Kasumi-1 (cell line): ENCODE measurements at regions not wholly inside any gene's neighbourhood (a gene's known extent, or its start where the extent isn't known, plus 50 kb on each side); places are given as distances from the start of the nearest gene placed in this dataset.

Experiments
- DNase-seq, 2 experiments: peaks; one replicate each; lab custom pipeline; 2025; lab: John Stamatoyannopoulos, UW

DNA sequence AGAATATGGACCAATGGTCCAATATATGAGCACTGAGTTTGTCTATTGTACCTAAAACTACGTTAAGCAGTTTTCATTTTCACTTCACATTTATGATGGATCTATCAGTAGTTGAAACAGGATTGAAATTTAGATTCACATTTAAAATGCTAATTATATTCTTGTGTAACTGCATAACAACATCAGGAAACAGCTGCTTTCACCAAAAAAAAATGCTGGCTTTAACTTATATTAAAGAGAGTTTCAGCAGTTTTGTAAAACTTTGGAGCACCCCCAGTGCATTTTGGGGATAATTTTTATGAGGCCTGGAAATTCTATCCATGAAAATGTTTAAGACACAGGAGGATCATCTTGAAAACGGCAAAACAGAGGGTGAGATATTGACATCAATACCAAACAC lies 142.8 kb upstream of the ROBO2 start:
- DNase-seq, result no peak

DNA sequence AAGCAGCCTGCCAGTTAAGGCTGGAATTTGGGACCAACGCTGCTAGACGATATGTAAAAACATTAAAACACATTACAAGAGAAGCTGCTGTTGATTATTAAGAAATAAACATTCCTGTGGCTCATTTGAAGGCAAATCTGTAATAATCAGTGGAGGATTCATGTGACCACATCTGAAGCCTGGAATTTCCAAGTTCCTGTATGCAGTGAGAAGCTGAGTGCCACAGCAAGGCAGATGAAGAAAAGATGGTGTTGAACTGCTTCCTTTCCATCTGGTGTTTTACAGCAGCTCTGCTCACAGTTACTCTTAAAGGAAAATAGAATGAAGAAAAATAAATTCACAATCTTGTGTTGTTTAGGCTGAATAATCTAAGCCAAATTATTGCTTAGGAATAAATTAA lies 139.3 kb upstream of the ROBO2 start:
- DNase-seq, result no peak

DNA sequence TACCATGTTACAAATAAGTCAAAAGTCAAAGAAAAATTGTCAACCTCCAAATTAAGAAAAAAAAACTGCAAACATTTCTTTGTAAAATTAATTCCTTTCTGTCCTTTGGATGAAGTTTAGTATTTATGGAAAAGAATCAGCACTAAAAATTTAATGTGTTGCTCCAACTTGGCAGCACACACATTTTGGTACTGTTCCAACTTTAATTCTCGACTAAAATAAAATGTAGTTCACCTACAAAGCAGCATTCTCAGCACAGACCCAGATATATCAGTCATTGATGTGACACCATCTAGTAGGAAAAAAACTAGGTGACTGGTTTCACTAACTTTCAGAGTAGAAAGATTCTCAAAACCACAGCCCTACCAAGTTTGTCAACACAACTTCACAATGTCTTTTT lies 131.7 kb upstream of the ROBO2 start:
- DNase-seq, result no peak

DNA sequence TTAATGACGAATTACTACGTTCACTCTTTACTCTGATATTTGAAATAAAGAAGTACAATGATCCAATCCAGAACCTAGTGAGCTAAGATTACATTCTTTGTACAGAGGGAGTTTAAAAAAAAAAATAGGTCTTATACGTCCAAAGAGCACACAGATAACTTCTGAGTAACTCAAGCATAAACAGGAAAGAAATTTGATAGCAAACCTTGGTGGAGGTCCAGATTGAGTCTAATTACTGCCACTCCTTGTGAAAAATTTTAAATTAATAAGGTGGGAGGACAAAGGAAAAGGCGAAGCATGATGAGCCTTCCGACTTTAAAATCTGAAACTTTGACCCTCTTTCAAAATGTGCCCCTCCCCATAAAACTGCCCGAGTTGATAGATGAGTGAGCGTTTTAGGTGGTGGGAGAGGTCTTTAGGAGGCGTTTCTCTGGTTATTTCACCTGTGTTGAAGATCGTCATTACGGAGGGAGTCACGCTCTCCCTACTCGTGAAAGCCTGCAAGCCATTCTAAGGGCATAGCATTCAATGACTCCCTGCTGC lies 127.0 kb upstream of the ROBO2 start:
- no peak for DNase-seq

DNA sequence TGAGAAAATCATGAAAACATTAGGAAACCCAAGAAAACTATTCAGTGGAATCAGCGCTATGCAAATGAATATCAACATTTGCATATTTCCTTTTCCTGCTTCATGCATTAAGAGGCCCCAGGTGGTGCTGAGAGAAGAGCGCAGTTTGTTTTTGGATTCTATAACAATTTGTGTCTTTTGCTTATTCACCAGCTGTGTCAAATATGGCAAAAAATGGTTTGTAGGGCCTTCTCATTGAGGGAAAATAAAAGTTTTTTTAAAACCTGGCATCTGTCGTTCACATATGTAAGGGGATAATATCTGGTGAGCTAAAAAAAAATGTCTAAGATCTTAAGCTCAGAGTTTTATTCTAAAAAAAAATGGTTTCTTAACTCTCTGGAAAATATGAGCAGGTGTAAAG lies 122.5 kb upstream of the ROBO2 start:
- no peak for DNase-seq

DNA sequence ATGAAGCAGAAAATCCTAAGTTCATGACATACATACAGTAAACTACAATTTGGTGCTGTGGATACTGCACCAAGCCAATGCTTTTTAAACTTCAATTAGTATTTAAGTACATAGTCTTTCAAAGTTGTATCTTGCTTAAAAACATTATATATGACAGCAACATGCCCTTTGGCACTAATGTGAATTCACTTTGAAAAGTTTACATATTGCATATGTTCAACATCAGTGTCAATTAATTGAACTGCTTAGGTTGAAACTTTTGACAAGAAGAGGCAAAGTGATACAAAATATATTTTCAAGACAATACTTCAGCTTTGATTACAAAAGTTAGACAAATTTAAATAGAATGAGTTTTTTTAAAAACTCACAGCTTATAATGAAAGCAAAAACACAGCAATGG lies 119.4 kb upstream of the ROBO2 start:
- DNase-seq, result no peak

DNA sequence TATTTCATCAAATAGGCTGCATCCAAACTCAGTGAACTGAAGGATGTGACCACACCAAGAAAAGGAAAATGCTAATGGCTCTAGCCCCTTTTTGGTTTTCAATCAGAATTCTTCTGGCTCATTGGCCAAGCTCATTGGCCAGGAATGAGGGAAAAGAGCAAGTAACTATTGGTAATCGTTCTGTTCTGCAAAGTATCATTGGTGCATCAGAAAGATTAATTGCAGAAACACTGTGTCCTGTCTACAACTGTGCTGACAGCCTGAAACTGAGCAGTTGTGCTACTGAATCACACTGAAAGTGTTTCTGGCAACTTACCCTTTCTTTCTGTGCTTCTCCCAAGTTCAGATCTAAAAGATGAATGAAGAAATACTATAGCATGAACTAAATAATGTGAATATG lies 116.4 kb upstream of the ROBO2 start:
- DNase-seq, result no peak

DNA sequence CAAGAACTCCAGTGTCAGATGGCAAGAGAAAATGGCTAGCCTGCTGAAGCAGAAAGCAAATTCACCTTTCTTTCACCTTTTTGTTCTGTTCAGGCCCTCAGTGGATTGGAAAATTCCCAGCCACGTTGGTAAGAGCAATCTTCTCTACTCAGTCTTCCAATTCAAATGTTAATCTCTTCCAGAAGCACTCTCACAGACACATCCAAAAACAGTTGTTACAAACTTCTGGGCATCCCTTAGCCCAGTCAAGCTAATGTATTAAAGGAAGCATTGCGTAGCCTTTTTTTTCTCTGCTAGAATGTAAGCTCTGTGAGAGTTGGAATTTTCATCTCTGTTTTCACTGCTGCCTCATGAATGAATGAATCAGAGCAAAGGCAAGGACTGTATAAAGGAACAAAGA lies 109.2 kb upstream of the ROBO2 start:
- no peak for DNase-seq

DNA sequence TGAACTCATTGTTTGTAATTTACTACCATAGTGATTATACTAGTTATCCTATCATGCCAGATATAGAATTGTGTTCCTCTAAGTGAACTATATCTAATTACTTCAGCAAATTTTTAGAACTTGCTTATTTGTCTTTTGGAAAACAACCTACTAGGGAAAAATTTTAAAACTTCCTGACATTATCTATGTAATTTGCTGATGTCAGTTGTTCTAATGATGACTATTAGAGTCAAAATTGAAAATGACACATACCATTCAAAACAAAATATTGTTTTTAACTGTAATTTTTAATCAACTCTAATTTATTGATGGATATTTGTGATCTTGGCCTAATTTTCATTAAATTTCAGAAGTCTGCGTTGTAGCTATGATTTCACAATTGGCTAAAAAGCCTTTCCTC lies 106.7 kb upstream of the ROBO2 start:
- no peak for DNase-seq

DNA sequence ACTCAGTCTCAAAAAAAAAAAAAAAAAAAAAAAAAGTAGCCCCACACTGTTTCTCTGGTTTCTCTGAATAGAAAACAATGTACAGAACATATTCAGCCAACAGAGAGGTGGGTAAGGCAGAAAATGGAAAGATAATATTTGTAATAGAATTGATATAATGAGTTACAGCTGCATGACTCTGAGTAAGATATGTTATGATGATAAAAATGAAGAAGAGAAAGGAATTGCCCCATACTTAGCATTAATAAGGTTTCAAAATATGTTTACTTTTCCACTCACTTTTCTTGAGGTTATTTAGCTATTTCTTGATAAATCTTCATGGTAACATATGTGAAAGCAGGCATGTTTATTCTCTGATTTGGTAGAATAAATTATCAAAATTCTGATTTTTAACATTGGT lies 100.9 kb upstream of the ROBO2 start:
- no peak for DNase-seq

DNA sequence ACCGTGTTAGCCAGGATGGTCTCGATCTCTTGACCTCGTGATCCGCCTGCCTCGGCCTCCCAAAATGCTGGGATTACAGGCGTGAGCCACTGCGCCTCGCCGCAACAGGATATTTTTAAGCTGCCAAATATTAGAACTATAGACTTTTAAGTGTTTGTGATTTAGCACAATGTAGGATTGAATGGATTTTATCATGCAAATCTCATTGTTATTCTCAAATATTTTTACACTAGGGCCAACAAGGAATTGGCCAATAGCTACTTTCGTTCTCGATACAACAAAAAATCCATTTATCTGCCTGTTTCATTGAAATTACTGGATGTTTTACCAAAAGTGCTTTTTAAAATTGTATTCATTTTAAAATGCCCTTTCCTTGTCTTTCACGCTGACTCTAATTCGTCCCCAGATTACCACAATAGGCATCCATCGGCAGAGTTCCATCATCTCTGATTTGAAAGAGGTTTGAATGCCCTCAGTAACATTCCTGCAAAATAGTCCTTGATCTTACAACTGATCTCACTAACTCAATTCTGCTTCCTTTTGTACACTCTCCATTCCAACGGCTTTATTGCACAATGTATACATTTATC lies 99.6 kb upstream of the ROBO2 start:
- no peak for DNase-seq

DNA sequence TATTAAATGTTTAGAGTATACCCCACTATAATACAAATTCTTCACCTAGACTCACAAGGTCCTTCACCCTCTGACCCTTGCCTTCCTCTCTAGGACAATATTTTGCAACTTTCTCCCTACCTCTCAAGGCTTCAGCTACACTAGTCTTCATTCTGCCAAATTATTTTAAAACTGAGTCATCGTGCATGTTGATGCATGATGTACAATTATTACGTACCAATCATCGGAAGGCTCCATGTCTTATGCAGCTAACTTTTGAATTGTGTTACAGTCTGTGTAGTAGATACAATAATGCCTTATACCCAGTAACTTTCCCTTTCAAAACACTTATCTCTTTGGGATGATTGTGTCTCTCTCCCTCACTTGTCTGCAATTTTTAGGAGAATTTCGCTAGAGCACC lies 98.5 kb upstream of the ROBO2 start:
- no peak for DNase-seq

DNA sequence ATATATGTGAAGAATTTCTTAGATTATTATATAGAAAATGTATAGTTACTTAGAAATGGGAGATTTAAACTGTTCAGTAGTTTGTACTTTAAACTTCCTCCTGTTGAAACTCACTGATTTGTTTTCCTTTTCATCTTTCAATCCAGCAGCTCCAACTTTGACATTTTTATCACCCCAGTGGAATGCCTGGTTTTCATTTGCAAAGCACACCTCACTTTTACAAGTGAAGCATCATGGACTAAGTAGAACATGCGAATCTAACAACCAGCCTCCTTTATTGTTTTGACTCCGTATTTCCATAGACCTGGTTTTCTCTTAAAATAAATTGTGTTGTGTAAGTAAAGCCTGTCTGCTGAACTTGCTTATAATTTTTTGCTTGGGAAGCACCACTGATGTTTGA lies 97.8 kb upstream of the ROBO2 start:
- no peak for DNase-seq

DNA sequence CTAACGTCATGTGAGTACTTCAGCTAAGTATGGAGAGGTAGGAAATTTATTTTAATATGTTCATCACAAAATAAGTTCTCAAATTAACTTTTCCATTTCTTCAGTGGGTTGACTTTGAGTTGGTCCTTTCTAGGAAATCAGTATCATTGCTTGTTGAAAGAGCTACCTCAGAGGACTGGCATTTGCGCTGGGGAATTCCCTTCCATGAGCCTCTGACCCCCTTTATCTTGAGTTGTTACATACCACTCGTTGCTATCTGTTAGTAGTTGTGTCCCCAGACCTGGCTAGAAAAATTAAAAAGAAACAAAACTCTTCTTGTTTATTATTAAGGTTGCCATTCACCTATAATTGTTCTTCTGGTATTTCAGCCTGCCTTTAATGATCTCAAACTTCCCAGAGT lies 96.8 kb upstream of the ROBO2 start:
- no peak for DNase-seq

DNA sequence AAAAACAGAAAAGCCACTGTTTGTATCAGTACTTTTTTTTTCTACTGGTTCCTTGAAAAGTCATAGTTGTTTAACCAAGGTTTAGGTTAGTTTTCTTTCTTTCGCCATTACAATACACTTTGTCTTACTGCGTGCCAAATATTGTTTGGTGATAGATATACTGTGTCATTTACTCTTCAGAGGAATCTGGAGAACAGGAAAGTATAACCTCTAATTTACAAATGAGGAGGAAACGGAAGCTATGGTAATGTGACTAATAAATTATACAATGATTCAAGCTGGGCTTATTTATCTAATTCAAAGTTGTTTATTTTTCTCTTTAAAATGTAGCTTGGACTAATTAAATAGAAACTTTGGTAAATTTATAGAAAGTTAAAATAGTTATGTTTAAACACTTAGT lies 96.2 kb upstream of the ROBO2 start:
- no peak for DNase-seq

DNA sequence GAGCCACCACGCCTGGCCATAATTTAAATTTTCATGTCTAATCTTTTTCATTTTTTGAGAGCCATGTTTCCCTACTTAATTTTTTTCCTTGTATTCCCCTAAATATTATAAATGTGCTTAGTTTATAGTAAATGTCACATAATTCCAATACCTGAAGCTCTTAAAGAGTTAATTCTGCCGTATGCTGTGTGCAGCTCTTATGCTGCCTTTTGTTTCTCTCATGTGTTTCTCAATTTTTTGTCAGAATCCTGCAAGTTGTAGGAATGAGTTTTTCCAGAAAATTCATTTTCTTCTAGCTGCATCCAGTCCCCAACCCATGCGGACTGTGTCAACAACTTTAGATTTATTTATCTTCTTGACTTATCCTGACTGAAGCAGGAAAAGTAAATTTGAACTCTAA lies 90.9 kb upstream of the ROBO2 start:
- DNase-seq, result no peak

DNA sequence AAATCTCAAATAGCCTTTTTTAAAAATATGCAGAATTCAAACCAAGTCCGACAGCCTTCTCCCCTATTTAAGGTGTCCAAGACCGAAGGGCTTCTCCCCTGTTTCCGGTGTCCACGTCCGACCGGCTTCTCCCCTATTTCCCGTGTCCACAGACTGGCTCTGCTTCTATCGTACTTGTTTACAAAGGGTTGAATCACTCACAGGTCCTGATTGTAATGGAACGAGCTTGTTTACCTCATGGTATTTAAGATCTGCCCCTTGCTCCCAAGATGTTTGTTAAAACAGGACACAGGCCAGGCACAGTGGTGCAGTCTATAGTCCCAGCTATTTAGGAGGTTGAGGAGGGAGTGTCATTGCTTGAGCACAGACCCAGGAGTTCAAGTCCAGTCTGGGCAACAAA lies 90.4 kb upstream of the ROBO2 start:
- DNase-seq, result no peak

DNA sequence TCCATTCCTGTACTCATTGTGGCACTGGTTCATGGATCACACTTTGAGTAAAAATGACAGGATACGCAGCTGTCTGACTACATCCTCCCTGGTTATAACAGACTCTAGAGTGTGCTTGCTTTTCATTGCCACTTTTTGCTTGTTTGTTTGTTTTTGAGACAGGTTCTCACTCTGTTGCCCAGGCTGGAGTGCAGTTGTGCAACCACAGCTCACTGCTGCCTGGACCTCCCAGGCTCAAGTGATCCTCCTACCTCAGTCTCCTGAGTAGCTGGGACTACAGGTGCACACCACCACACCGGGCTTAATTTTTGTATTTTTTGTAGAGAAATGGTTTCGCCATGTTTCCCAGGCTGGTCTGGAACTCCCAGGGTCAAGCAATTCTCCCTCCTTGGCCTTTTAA lies 89.3 kb upstream of the ROBO2 start:
- no peak for DNase-seq

DNA sequence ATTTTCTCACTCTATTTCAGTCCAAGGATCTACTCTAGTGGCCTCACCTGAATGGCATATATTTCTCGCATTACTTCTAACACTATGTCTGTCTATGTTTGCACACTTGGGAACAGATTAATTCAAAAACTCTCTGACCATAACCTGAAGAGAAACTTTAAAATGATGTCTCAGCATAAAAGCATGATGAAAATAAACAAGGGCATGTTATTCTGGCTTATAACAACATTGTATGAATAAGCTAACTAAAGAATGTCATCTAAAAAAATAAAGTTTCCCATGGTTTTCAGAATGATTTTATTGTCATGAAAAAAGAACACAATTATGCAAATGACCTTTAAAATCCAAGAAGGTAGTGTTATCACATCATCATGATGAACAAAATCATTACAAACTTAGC lies 85.5 kb upstream of the ROBO2 start:
- DNase-seq, result no peak

DNA sequence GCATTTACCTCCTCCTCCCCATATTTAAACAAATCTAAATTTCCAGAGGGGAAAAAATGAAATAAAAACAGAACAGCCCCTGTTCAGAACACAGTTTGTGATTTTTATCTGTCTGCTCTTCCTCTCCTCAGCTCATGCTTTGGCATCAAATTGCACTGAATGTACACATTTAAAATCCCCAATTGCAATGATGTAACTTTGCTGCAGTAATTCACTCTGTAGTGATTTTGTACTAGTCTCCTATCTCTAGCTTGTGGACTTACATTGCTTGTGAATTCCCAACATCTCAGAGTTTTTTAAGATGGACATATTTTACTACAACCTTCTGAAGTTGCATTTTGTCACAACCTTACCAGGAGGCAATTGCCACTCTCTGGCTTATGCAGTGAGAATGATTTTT lies 81.6 kb upstream of the ROBO2 start:
- DNase-seq, result no peak

DNA sequence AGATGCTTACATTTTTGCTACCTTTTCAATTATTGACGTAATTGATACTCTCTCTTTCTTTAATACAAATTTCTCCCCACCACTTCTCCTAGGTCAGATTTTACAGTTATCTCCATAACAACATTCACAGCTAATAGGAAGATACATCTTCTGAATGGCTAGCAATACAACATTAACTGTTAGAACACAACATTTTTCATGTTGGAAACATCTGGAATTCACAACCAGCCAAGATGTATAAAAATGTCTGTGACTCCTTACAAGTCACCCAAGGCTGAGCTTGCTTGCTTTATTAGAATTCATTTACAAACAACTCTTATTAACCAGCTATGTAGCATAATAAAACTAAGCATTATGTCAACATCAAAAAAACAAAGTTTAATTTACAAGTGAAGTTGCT lies 81.0 kb upstream of the ROBO2 start:
- DNase-seq, result no peak

DNA sequence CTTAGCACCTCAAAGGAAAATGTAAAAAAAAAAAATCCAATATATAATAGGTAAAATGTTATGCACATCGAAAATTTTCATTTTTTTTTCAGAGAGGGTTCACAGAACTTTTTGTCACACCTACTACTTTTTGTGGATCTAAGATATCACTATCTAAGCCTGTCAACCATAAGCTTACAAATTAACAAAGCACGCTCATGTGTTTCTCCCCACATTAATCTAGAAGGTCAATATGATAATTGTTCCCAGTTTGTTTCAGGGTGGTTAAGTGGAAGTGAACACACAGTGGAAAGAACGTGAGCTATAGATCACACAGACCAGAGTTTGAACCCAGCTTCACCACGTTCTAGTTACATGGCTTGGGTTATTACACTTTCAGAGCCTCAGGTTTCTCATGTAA lies 78.6 kb upstream of the ROBO2 start:
- DNase-seq, result no peak

DNA sequence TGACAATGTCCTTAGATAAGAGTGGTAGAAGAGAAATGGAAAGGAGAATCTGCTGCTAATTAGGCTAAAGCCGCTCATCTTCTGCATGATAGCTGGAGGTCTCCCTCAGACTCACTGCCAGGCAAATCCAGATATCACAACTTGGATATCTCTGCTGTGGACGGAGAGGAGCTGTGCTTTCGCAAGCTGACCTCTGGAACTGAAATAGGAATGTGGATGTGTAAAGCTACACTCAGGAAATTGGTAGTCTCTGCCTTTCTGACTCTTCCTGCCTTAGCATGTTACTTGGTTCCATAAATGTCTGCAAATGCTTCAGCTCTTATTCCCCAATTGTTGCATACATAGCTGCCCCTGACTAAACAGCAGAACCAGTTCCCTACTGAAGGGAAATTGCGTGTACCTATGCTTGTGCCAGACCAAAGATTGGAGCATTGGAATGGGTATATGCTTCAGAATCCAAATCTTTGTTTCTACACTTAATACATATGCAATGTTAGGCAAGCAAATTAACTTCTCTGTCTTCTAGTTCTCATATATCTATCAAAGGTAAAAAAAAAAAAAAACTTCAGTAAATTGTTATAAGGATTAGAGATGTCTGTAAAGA lies 74.7 kb upstream of the ROBO2 start:
- DNase-seq, result no peak

DNA sequence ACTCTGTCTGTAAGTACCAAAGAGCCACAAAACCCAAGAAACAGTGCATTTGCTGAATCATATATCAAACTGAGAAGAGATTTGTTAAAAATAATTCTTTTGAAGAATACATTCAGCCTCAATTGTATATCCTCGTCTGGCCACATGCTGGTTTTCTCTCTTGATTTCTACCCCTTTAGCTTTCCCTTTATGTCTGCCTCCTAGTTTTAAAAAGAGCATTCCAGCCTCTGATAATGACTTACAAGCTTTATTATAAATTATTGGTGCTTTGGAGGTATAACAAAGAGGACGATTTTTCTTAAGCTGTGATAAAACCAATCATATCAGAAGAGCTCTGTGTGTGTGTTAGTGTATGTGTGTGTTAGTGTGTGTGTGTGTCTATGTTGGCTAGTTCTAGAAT lies 70.4 kb upstream of the ROBO2 start:
- no peak for DNase-seq
